ENCODE measurements at regions not wholly inside any gene's neighbourhood (a gene's known extent, or its start where the extent isn't known, plus 50 kb on each side); places are given as distances from the start of the nearest gene placed in this dataset.

DNA sequence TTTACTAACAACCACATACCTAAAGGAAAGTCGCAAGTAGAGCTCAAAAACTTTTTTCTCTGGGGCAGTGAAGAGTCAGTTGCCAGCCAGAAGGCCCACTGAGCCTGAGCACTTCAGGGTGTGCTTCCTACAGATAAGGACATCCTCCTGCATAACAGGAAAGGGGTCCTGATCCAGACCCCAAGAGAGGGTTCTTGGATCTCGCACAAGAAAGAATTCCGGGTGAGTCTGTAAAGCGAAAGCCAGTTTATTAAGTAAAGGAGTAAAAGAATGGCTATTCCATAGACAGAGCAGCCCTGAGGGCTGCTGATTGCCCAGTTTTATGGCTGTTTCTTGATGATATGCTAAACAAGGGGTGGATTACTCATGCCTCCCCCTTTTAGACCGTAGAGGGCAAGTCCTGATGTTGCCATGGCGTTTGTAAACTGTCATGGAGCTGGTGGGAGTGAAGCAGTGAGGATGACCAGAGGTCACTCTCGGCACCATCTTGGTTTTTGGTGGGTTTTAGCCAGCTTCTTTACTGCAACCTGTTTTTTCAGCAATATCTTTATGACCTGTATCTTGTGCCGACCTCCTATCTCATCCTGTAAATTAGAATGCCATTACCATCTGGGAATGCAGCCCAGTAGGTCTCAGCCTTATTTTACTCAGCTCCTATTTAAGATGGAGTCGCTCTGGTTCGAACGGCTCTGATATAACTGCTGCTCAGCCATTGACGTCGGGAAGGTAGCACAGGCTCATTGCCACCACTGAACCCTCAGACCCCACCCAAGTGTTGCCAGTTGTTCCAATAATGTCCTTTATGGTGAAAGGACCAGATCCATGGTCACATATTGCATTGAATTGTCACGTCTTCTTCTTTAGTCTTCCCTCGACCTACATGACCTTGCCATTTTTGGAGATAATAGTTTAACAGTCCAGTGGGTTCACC, 96.6 kb upstream of the ERRFI1 start:
- TF ChIP-seq TCF12 (IDR thresholded peaks at IDR 0.05; ENCODE audit: low read depth) (no peak), REST (IDR thresholded peaks at IDR 0.05; ENCODE audit: low read depth) (no peak), MAX (IDR thresholded peaks at IDR 0.05) (no peak), EGR1 (IDR thresholded peaks at IDR 0.05) (no peak), FOXM1 (IDR thresholded peaks at IDR 0.05; ENCODE audit: borderline replicate concordance, low read depth) (no peak), TEAD4 (IDR thresholded peaks at IDR 0.05) (no peak), CREB1 (IDR thresholded peaks at IDR 0.05; ENCODE audit: low read depth) (no peak)

All from Ishikawa (cell line).